ENCODE measurements at regions not wholly inside any gene's neighbourhood (a gene's known extent, or its start where the extent isn't known, plus 50 kb on each side); places are given as distances from the start of the nearest gene placed in this dataset.

GRCh38 chr7:49287653-49288052, 363.3 kb downstream of the CDC14C start:
- TF ChIP-seq CTCF (conservative IDR thresholded peaks at IDR 0.05) (no peak), ZFX (IDR thresholded peaks at IDR 0.05) (no peak)

Data from C4-2B (cell line).